ENCODE measurements at regions not wholly inside any gene's neighbourhood (a gene's known extent, or its start where the extent isn't known, plus 50 kb on each side); places are given as distances from the start of the nearest gene placed in this dataset.
"Not testable (repeated sequence)": the region's sequence is repeated elsewhere in the genome, so short reads cannot be mapped to it uniquely, and the experiment has no call there.

GRCh38 chr13:80690208-80690607 lies 349.3 kb upstream of the SPRY2 start:
- DNase-seq, result no peak

- no peak for DNase-seq
Measured at GRCh38 chr13:80688593-80688992, 347.7 kb upstream of the SPRY2 start.

- no peak for DNase-seq
Measured at GRCh38 chr13:80685942-80686341, 345.0 kb upstream of the SPRY2 start.

- peak in 2 of 56 donors; percentile 3 to 6 for DNase-seq
Measured at GRCh38 chr13:80684217-80684991, 343.5 kb upstream of the SPRY2 start.

GRCh38 chr13:80680786-80681366 lies 339.9 kb upstream of the SPRY2 start:
- no peak for DNase-seq

- DNase-seq, result no peak
Measured at GRCh38 chr13:80679423-80679822, 338.5 kb upstream of the SPRY2 start.

- no peak for DNase-seq
Measured at GRCh38 chr13:80677227-80677626, 336.3 kb upstream of the SPRY2 start.

GRCh38 chr13:80675442-80675841 lies 334.5 kb upstream of the SPRY2 start:
- DNase-seq, result not testable (repeated sequence)

- no peak for DNase-seq
Measured at GRCh38 chr13:80671773-80672172, 330.8 kb upstream of the SPRY2 start.

- no peak for DNase-seq
Measured at GRCh38 chr13:80669112-80669511, 328.2 kb upstream of the SPRY2 start.

- no peak for DNase-seq
Measured at GRCh38 chr13:80668452-80668851, 327.5 kb upstream of the SPRY2 start.

GRCh38 chr13:80666782-80667552 lies 326.0 kb upstream of the SPRY2 start:
- no peak for DNase-seq

GRCh38 chr13:80665792-80666333 lies 324.9 kb upstream of the SPRY2 start:
- no peak for DNase-seq

GRCh38 chr13:80664950-80665349 lies 324.0 kb upstream of the SPRY2 start:
- DNase-seq, result no peak

- DNase-seq, result no peak
Measured at GRCh38 chr13:80663788-80664187, 322.9 kb upstream of the SPRY2 start.

- no peak for DNase-seq
Measured at GRCh38 chr13:80658705-80659104, 317.8 kb upstream of the SPRY2 start.

- no peak for DNase-seq
Measured at GRCh38 chr13:80656512-80656904, 315.6 kb upstream of the SPRY2 start.

- no peak for DNase-seq
Measured at GRCh38 chr13:80655778-80656511, 315.0 kb upstream of the SPRY2 start.

GRCh38 chr13:80654638-80655249 lies 313.8 kb upstream of the SPRY2 start:
- no peak for DNase-seq

- DNase-seq, result no peak
Measured at GRCh38 chr13:80649274-80649673, 308.3 kb upstream of the SPRY2 start.

GRCh38 chr13:80642641-80643040 lies 301.7 kb upstream of the SPRY2 start:
- DNase-seq, result no peak
